Retinal pigment epithelial cell (primary cell): ENCODE measurements at regions not wholly inside any gene's neighbourhood (a gene's known extent, or its start where the extent isn't known, plus 50 kb on each side); places are given as distances from the start of the nearest gene placed in this dataset.

ENCODE experiments used
- DNase-seq: peaks from one replicate; pipeline ENCODE4 v3.0.0-alpha.2; 2010; ENCODE audit warnings: low read depth
- H3K4me3 ChIP-seq: 2 replicates; pipeline ENCODE4 v1.5.1; 2011; ENCODE audit warnings: mild to moderate bottlenecking, low read length, control low read depth, moderate library complexity
- CTCF ChIP-seq: conservative IDR thresholded peaks from 2 replicates; pipeline ENCODE4 v1.5.1; 2011; ENCODE audit warnings: low read depth, low read length, control low read depth, inconsistent platforms

GRCh38 chr7:33707427-33707826 lies 197.9 kb upstream of the BMPER start:
- no peak for DNase-seq
- no peak for TF ChIP-seq CTCF
- H3K4me3 ChIP-seq: no peak overlapping the region

- no peak for TF ChIP-seq CTCF
- DNase-seq: no peak
- no peak overlapping the region for H3K4me3 ChIP-seq
These were observed 194.7 kb upstream of the BMPER start for GRCh38 chr7:33710608-33711007.

GRCh38 chr7:33711231-33712019 lies 193.9 kb upstream of the BMPER start:
- DNase-seq: no peak
- H3K4me3 ChIP-seq: no peak overlapping the region
- no peak for TF ChIP-seq CTCF

- H3K4me3 ChIP-seq: no peak overlapping the region
- no peak for TF ChIP-seq CTCF
- no peak for DNase-seq
These were observed 193.3 kb upstream of the BMPER start for GRCh38 chr7:33712020-33712414.

GRCh38 chr7:33714208-33714607 lies 191.1 kb upstream of the BMPER start:
- no peak for TF ChIP-seq CTCF
- H3K4me3 ChIP-seq: no peak overlapping the region
- no peak for DNase-seq

GRCh38 chr7:33716581-33717477 lies 188.5 kb upstream of the BMPER start:
- peak; percentile 46 for DNase-seq
- no peak overlapping the region for H3K4me3 ChIP-seq
- TF ChIP-seq CTCF: peak; percentile 76
